Mucosa of rectum (tissue), 2 donors: ENCODE measurements at regions not wholly inside any gene's neighbourhood (a gene's known extent, or its start where the extent isn't known, plus 50 kb on each side); places are given as distances from the start of the nearest gene placed in this dataset.

Experiments
- H3K27ac ChIP-seq, 2 donors: one replicate each; pipeline ENCODE4 v1.7.0; 2013; ENCODE audit warnings: inconsistent platforms in 2 of 2, low read depth in 2 of 2, low read length in 2 of 2
- H3K27me3 ChIP-seq, 2 donors: one replicate each; pipeline ENCODE4 v1.7.0; 2013; ENCODE audit warnings: low read length in 2 of 2; ENCODE audit not compliant: control insufficient read depth in 2 of 2, insufficient read depth in 2 of 2
- H3K36me3 ChIP-seq, 2 donors: one replicate each; pipeline ENCODE4 v1.7.0; 2013; ENCODE audit warnings: low read length in 2 of 2; ENCODE audit not compliant: control insufficient read depth in 2 of 2, insufficient read depth in 2 of 2
- H3K4me1 ChIP-seq, 2 donors: one replicate each; pipeline ENCODE4 v1.7.0; 2013; ENCODE audit warnings: low read length in 2 of 2, mild to moderate bottlenecking in 1 of 2; ENCODE audit not compliant: control insufficient read depth in 2 of 2, insufficient read depth in 2 of 2
- H3K4me3 ChIP-seq, 2 donors: one replicate each; pipeline ENCODE4 v1.7.0; 2013; ENCODE audit warnings: low read length in 2 of 2
- H3K9ac ChIP-seq, 2 donors: one replicate each; pipeline ENCODE4 v1.7.0; 2013; ENCODE audit warnings: low read length in 2 of 2, low read depth in 1 of 2, mild to moderate bottlenecking in 1 of 2
- H3K9me3 ChIP-seq, 2 donors: one replicate each; pipeline ENCODE4 v1.7.0; 2013; ENCODE audit warnings: low read length in 2 of 2; ENCODE audit not compliant: control insufficient read depth in 2 of 2
- donor health status: healthy.
- donor health status: Normal muscosa, but diverticular disease.

DNA sequence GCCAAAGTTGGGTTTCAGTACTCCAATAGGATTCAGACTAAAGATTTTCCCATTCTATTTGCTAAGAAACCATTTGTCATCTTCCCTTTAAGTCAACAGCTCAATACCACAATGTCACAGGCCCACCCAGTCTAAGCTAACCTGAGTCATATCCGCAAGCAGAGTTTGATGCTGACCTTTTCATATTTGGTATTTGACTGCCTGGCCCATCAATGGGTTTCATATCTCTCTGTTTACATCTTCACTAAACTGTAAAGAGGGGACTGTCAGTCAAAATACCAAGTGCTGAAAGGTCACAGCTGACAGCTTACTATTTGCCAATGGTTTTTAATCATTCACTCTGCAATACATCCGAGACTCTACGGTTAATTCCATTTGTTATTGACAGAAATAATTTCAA is 707.5 kb upstream of the ACTRT1 start:
- Histone ChIP-seq H3K4me1 (no peaks in the 10 kb centered on the region), H3K27ac (no peak overlapping the region), H3K27me3 (no peaks in the 10 kb centered on the region), H3K4me3 (no peak overlapping the region), H3K36me3 (no peaks in the 10 kb centered on the region), H3K9me3 (no peaks in the 10 kb centered on the region), H3K9ac (no peak overlapping the region)

DNA sequence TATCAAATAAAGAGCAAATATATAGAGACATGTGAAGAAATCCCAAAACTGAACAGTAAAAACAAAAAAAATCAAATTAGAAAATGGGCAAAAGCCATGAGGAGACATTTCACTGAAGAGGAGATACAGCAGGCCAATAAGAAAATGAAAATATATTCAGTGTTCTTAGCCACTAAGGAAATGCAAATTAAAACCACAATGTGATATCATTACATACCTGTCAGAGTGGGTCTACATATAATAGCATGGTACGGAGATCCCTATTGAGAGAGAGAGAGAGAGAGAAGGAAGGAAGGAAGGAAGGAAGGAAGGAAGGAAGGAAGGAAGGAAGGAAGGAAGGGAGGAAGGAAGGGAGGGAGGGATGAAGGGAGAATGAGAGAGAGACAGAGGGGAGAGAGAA is 707.0 kb upstream of the ACTRT1 start:
- Histone ChIP-seq H3K4me1 (no peaks in the 10 kb centered on the region), H3K4me3 (no peak overlapping the region), H3K9me3 (no peaks in the 10 kb centered on the region), H3K9ac (no peak overlapping the region), H3K27me3 (no peaks in the 10 kb centered on the region), H3K27ac (no peak overlapping the region), H3K36me3 (no peaks in the 10 kb centered on the region)

DNA sequence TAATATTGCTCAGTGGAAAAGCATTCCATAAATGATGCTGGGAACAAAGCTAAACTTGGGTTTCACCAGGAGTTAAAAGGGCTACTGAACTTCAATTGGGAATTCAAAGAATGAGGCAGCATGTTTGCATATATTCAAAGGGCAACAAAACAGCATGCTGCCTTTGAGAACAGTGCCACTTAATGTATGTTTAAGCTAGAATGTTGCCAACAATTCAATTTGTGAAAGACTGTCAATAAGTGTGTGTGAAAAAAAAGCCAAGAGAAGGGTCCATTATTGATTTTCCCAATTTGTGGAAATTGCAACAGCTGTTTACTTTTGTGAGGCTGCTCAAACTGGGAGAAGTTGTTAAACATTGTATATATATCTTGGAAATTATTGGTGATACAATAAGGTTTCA is 701.9 kb upstream of the ACTRT1 start:
- no peaks in the 10 kb centered on the region for H3K36me3 ChIP-seq
- H3K9ac ChIP-seq: no peak overlapping the region
- H3K27me3 ChIP-seq: no peaks in the 10 kb centered on the region
- H3K4me1 ChIP-seq: no peaks in the 10 kb centered on the region
- no peaks in the 10 kb centered on the region for H3K9me3 ChIP-seq
- no peak overlapping the region for H3K4me3 ChIP-seq
- H3K27ac ChIP-seq: no peak overlapping the region

DNA sequence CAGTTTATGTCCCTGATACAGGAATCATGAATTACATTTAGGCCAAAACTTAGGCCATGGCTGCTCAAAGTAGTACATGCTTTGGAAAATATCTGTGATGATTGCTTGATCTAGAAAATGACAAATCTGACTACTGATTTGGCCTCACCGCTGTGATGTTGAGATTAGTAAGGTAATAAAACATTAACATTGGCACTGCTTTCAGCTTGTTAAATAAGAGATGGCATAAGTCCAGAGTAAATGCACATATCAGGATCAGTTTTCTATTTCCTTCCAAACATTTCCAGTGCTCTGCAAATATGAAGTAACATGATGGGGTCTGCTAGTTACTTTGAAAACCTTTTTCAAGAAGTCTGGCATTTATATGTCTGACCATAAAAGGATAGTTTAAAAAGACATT is 687.3 kb upstream of the ACTRT1 start:
- H3K27ac ChIP-seq: no peak overlapping the region
- no peaks in the 10 kb centered on the region for H3K36me3 ChIP-seq
- H3K27me3 ChIP-seq: no peaks in the 10 kb centered on the region
- no peak overlapping the region for H3K9ac ChIP-seq
- H3K9me3 ChIP-seq: no peaks in the 10 kb centered on the region
- H3K4me1 ChIP-seq: no peaks in the 10 kb centered on the region
- H3K4me3 ChIP-seq: no peak overlapping the region

DNA sequence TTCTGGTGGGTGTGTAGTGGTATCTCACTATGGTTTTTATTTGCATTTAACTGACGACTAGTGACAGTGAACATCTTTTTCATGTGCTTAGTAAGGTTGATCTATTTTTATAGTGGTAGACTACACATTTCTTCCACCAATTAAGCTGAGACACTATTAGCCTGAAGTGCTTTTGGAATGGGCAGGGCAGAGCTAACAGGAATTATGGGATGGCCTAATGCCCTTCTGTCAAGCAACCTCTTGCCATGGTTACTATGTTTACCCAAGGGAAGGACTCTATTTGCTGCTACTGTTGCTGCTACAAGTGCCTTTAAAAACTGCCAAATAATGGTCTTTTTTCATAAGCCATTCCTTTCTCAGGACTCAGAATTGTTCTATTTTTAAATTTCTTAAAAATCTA is 676.7 kb upstream of the ACTRT1 start:
- no peak overlapping the region for H3K4me3 ChIP-seq
- no peak overlapping the region for H3K9ac ChIP-seq
- no peak overlapping the region for H3K27ac ChIP-seq
- no peaks in the 10 kb centered on the region for H3K36me3 ChIP-seq
- no peaks in the 10 kb centered on the region for H3K27me3 ChIP-seq
- no peaks in the 10 kb centered on the region for H3K9me3 ChIP-seq
- no peaks in the 10 kb centered on the region for H3K4me1 ChIP-seq

DNA sequence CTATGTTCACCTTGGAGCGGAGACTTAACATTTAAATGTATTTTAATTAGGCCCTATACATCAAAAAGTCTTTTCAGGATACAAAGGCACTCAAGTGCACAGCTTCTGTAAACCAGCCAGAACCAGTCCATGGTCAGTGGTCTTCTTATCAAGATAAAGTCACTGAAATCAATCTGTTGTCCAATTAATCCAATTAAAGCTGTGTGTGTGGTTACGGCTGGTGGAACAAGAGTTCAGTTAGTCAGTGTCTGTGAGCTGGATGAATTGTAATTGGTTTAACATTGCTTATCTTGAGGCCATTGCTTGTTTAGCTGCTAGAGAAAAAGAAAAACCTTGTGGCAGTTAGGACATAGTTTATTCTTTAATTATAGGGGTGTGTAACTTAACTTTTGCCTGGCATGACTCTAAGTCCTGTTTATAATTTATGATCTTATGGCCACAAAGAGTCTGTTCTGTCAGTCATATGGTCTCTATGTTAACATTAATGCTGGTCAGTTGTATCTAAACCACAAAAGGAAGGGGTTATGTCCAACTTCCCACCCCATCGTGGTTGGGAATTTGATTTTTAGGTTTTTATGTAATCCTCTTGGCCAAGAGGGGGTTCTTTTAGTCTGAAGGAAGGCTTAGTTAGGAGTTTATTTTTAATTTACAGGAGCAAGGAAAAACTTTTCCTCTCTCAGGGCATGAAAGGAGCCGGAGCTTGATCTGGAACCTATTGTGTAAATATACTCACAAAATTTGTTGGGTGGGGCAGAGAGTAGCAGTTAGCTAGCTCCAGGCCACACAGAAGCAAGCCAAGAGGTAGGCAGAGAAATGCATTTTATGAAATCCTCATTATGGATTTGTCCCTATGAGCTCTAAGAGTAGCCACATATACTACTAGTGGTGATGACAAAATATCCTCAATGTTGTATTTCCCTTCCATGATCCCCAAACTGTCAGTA is 665.7 kb upstream of the ACTRT1 start:
- H3K9ac ChIP-seq: no peak overlapping the region
- H3K27me3 ChIP-seq: no peaks in the 10 kb centered on the region
- H3K4me3 ChIP-seq: no peak overlapping the region
- H3K36me3 ChIP-seq: no peaks in the 10 kb centered on the region
- no peaks in the 10 kb centered on the region for H3K9me3 ChIP-seq
- peaks cover 2 to 7% of the 10 kb centered on the region in 2 donors for H3K4me1 ChIP-seq
- no peak overlapping the region for H3K27ac ChIP-seq

DNA sequence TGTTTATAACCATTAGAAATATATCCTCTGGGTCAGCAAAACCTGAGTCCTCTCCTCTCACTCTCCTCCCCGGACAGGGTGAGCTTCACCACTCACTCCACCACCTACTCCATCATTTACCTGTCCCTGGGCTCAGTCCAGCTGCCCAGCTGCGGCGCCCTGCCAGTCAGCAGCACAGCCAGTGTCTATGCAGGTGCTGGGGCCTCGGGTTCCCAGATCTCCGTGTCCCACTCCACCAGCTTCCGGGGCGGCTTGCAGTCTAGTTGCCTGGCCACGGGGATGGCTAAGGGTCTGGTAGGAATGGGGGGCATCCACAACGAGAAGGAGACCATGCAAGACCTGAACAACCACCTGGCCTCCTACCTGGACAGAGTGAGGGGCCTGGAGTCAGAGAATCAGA is 662.2 kb upstream of the ACTRT1 start:
- no peaks in the 10 kb centered on the region for H3K36me3 ChIP-seq
- H3K4me1 ChIP-seq: peaks cover 2 to 7% of the 10 kb centered on the region in 2 donors
- no peak overlapping the region for H3K9ac ChIP-seq
- no peak overlapping the region for H3K4me3 ChIP-seq
- no peaks in the 10 kb centered on the region for H3K27me3 ChIP-seq
- no peak overlapping the region for H3K27ac ChIP-seq
- H3K9me3 ChIP-seq: no peaks in the 10 kb centered on the region

DNA sequence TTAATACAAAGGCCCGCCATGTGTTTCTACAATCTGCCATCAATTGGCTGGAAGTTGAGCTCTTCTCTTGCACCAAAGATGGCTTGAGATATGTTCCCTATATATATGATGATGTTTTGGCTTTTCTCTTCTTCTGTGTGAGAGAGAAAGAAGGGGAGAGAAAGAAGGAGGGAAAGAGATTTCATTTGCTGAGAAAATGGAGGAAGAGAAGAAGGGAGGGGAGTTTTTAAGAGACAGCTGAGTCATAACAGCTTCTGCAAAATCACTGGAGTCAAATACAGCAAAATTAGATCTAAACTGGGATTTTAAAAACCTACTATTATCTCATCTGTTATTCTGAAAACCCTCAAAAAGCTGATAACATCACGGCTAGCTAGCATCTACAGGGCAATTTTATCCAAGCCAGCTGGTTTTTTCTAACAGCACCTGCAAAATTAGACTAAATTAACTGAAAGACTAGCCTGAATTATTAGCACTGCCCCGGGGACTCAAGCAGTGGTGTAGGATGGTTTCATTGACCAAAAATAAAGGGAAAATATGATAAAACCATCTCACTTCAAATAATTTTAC is 647.6 kb upstream of the ACTRT1 start:
- H3K27ac ChIP-seq: no peak overlapping the region
- H3K4me3 ChIP-seq: no peak overlapping the region
- H3K4me1 ChIP-seq: no peaks in the 10 kb centered on the region
- no peaks in the 10 kb centered on the region for H3K9me3 ChIP-seq
- H3K36me3 ChIP-seq: no peaks in the 10 kb centered on the region
- H3K27me3 ChIP-seq: no peaks in the 10 kb centered on the region
- H3K9ac ChIP-seq: no peak overlapping the region

DNA sequence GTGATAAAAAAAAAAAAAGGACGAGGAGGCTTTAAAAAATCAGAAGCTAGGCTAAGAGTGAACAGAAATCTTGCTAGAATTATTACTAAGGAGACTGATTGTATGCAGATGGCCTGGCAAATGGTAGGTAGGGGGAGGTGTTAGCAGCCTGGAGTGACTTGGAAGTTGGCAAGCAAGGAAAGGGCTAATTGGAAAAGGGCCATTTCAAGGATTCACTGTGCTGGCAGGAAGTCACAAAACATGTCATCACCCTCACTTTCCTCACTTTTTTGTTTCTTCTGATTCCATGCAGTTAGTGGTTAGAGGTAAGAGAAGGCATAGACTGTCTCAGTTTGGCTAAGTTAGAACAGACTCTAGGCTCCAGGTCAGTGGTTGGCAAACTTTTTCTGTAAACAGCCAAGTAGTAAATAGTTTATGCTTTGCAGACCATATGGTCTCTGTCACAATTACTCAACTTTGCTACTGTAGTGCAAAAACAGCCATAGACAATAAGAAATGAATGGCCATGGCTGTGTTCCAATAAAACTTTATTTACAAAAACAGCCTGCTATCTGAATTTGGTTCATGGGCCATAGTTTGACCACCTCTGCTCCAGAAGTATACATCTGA is 646.5 kb upstream of the ACTRT1 start:
- no peak overlapping the region for H3K4me3 ChIP-seq
- no peaks in the 10 kb centered on the region for H3K27me3 ChIP-seq
- H3K9ac ChIP-seq: no peak overlapping the region
- no peaks in the 10 kb centered on the region for H3K36me3 ChIP-seq
- H3K27ac ChIP-seq: no peak overlapping the region
- H3K4me1 ChIP-seq: no peaks in the 10 kb centered on the region
- H3K9me3 ChIP-seq: no peaks in the 10 kb centered on the region

DNA sequence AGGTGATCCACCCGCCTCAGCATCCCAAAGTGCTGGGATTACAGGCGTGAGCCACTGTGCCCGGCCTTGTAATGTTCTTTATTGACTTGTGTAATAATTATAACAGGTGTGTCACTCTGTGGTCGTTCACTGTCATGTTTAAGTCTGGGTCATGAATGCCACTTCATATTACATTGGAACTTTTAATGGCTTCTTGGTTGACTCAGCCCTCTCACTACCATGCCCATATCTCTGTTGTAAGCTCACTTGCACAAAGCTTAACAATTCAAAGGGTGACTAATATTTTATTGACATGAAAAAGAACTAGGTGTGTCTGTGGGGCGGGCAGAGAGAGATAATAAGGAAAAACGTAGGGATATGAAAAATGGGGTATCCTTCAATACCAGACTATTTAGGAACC is 639.7 kb upstream of the ACTRT1 start:
- Histone ChIP-seq H3K27me3 (no peaks in the 10 kb centered on the region), H3K4me1 (no peaks in the 10 kb centered on the region), H3K36me3 (no peaks in the 10 kb centered on the region), H3K9ac (no peak overlapping the region), H3K9me3 (no peaks in the 10 kb centered on the region), H3K4me3 (no peak overlapping the region), H3K27ac (no peak overlapping the region)
